ENCODE measurements at regions not wholly inside any gene's neighbourhood (a gene's known extent, or its start where the extent isn't known, plus 50 kb on each side); places are given as distances from the start of the nearest gene placed in this dataset.

- no peaks in the 10 kb centered on the region for H3K9me1 ChIP-seq (ENCODE audit: control insufficient read depth, extremely low read depth, insufficient read depth, low read length)
- H3K36me3 ChIP-seq (ENCODE audit: control insufficient read depth in 2 of 2, extremely low read depth in 1 of 2, insufficient read depth in 2 of 2, low read length in 2 of 2): no peaks in the 10 kb centered on the region
- no peak for DNase-seq (ENCODE audit: low read depth, low spot score)
- H3K9ac ChIP-seq (ENCODE audit: control insufficient read depth, extremely low read depth, insufficient read depth, low read length): no peak overlapping the region
- TF ChIP-seq, protein P1, sequence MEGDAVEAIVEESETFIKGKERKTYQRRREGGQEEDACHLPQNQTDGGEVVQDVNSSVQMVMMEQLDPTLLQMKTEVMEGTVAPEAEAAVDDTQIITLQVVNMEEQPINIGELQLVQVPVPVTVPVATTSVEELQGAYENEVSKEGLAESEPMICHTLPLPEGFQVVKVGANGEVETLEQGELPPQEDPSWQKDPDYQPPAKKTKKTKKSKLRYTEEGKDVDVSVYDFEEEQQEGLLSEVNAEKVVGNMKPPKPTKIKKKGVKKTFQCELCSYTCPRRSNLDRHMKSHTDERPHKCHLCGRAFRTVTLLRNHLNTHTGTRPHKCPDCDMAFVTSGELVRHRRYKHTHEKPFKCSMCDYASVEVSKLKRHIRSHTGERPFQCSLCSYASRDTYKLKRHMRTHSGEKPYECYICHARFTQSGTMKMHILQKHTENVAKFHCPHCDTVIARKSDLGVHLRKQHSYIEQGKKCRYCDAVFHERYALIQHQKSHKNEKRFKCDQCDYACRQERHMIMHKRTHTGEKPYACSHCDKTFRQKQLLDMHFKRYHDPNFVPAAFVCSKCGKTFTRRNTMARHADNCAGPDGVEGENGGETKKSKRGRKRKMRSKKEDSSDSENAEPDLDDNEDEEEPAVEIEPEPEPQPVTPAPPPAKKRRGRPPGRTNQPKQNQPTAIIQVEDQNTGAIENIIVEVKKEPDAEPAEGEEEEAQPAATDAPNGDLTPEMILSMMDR (optimal IDR thresholded peaks at IDR 0.05 in 1 of 3, IDR thresholded peaks at IDR 0.05 in 1 of 3, conservative IDR thresholded peaks at IDR 0.05 in 1 of 3; ENCODE audit: extremely low read depth in 1 of 3, insufficient read depth in 2 of 3, low read length in 3 of 3): no peak
- TF ChIP-seq EZH2 (IDR thresholded peaks at IDR 0.05; ENCODE audit: low read length): no peak
- dilution Hi-C loops (cut with MboI; ENCODE audit: extremely low pct_ligation_motif_present, low sequenced_read_pairs): no loop called here
- no peaks in the 10 kb centered on the region for H4K20me1 ChIP-seq (ENCODE audit: control insufficient read depth, extremely low read depth, insufficient read depth, low read length)
- no peaks in the 10 kb centered on the region for H3K27me3 ChIP-seq (ENCODE audit: control insufficient read depth, extremely low read depth, insufficient read depth, low read length)
- H3K9me3 ChIP-seq (ENCODE audit: control insufficient read depth, low read depth, low read length): no peaks in the 10 kb centered on the region
- no peaks in the 10 kb centered on the region for H3K79me2 ChIP-seq (ENCODE audit: control insufficient read depth, insufficient read depth, low read length)
- no peak for FAIRE-seq
- H3K4me3 ChIP-seq (ENCODE audit: control insufficient read depth in 2 of 3, extremely low read depth in 1 of 3, insufficient read depth in 2 of 3, low read depth in 1 of 3, low read length in 3 of 3): no peak overlapping the region
- no peak overlapping the region for H3K4me2 ChIP-seq (ENCODE audit: control insufficient read depth, extremely low read depth, insufficient read depth, low read depth, low read length)
- H3K4me1 ChIP-seq (ENCODE audit: control insufficient read depth, extremely low read depth, insufficient read depth, low read length): no peaks in the 10 kb centered on the region
- H2AFZ ChIP-seq (ENCODE audit: control insufficient read depth, low read length): no peak overlapping the region
- no peak overlapping the region for H3K27ac ChIP-seq (ENCODE audit: control insufficient read depth, insufficient read depth, low read length)
These were observed 755.9 kb downstream of the PCDH19 start for GRCh38 chrX:99654188-99654587.

DNA sequence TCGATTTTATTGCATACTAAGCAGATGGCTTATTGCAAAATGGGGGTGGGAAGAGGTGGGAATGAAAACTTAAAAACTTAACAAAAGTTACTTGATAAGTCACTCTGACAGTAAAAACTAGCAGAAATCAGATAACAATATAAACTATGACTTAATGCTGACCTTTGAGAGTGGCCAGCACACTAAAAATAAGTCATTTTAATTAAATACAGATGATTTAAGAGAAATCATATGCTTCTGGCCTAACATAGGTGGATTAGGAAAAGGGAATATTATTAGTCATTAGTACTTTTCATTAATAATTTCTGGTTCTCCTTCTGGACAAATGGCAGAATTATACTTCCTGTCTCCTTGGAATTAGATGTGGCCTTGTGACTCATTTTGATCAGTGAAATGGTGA, 756.7 kb downstream of the PCDH19 start:
- dilution Hi-C loops (cut with MboI; ENCODE audit: extremely low pct_ligation_motif_present, low sequenced_read_pairs): no loop called here
- TF ChIP-seq, protein P1 (optimal IDR thresholded peaks at IDR 0.05 in 1 of 3, IDR thresholded peaks at IDR 0.05 in 1 of 3, conservative IDR thresholded peaks at IDR 0.05 in 1 of 3; ENCODE audit: extremely low read depth in 1 of 3, insufficient read depth in 2 of 3, low read length in 3 of 3): no peak
- TF ChIP-seq EZH2 (IDR thresholded peaks at IDR 0.05; ENCODE audit: low read length): no peak
- FAIRE-seq: no peak

More for the DNA sequence above, 756.7 kb downstream of the PCDH19 start:
- H3K9me3 ChIP-seq (ENCODE audit: control insufficient read depth, low read depth, low read length): no peaks in the 10 kb centered on the region
- H2AFZ ChIP-seq (ENCODE audit: control insufficient read depth, low read length): no peak overlapping the region
- H3K36me3 ChIP-seq (ENCODE audit: control insufficient read depth in 2 of 2, extremely low read depth in 1 of 2, insufficient read depth in 2 of 2, low read length in 2 of 2): no peaks in the 10 kb centered on the region
- H4K20me1 ChIP-seq (ENCODE audit: control insufficient read depth, extremely low read depth, insufficient read depth, low read length): no peaks in the 10 kb centered on the region
- H3K4me1 ChIP-seq (ENCODE audit: control insufficient read depth, extremely low read depth, insufficient read depth, low read length): no peaks in the 10 kb centered on the region
- no peak for DNase-seq (ENCODE audit: low read depth, low spot score)
- no peak overlapping the region for H3K4me3 ChIP-seq (ENCODE audit: control insufficient read depth in 2 of 3, extremely low read depth in 1 of 3, insufficient read depth in 2 of 3, low read depth in 1 of 3, low read length in 3 of 3)
- H3K27ac ChIP-seq (ENCODE audit: control insufficient read depth, insufficient read depth, low read length): no peak overlapping the region
- H3K79me2 ChIP-seq (ENCODE audit: control insufficient read depth, insufficient read depth, low read length): no peaks in the 10 kb centered on the region
- no peaks in the 10 kb centered on the region for H3K9me1 ChIP-seq (ENCODE audit: control insufficient read depth, extremely low read depth, insufficient read depth, low read length)
- H3K27me3 ChIP-seq (ENCODE audit: control insufficient read depth, extremely low read depth, insufficient read depth, low read length): no peaks in the 10 kb centered on the region
- no peak overlapping the region for H3K9ac ChIP-seq (ENCODE audit: control insufficient read depth, extremely low read depth, insufficient read depth, low read length)
- H3K4me2 ChIP-seq (ENCODE audit: control insufficient read depth, extremely low read depth, insufficient read depth, low read depth, low read length): no peak overlapping the region

Data from keratinocyte (primary cell).